ENCODE measurements at regions not wholly inside any gene's neighbourhood (a gene's known extent, or its start where the extent isn't known, plus 50 kb on each side); places are given as distances from the start of the nearest gene placed in this dataset.

- TF ChIP-seq POLR2AphosphoS5 (IDR thresholded peaks at IDR 0.05) (no peak), CTCF (IDR thresholded peaks at IDR 0.05 in 8 of 11, conservative IDR thresholded peaks at IDR 0.05 in 3 of 11) (no peak), POLR2A (IDR thresholded peaks at IDR 0.05) (no peak)
- DNase-seq = no peak
- no peak overlapping the region for H3K4me3 ChIP-seq
- H3K4me1 ChIP-seq = no peaks in the 10 kb centered on the region
- H3K27me3 ChIP-seq (replicated peaks in 1 of 7) = no peaks in the 10 kb centered on the region
- WGBS, 5 donors = 60 to 83% (median 72%) methylated on average over 1 of the region's 1 CpG
- no peak overlapping the region for H3K27ac ChIP-seq
- no peaks in the 10 kb centered on the region for H3K36me3 ChIP-seq
- H3K9me3 ChIP-seq = peaks cover 0 to 32% (median 18%) of the 10 kb centered on the region in 8 donors
- intact Hi-C loops (cut with DNase I; ENCODE audit: low total_unique reads) = no loop called here
Observed at GRCh38 chr10:107502229-107502985, 337.9 kb upstream of the SORCS1 start.

- Histone ChIP-seq H3K4me3 (no peak overlapping the region), H3K4me1 (no peaks in the 10 kb centered on the region), H3K36me3 (no peaks in the 10 kb centered on the region), H3K27ac (no peak overlapping the region), H3K9me3 (peaks cover 0 to 20% (median 8%) of the 10 kb centered on the region in 8 donors), H3K27me3 (replicated peaks in 1 of 7) (no peaks in the 10 kb centered on the region)
- intact Hi-C loops (cut with DNase I; ENCODE audit: low total_unique reads) = no loop called here
- TF ChIP-seq CTCF (IDR thresholded peaks at IDR 0.05 in 8 of 11, conservative IDR thresholded peaks at IDR 0.05 in 3 of 11) = no peak
- no peak for TF ChIP-seq POLR2AphosphoS5 (IDR thresholded peaks at IDR 0.05)
- TF ChIP-seq POLR2A (IDR thresholded peaks at IDR 0.05) = no peak
- DNase-seq = no peak
Observed at GRCh38 chr10:107498983-107499382, 334.5 kb upstream of the SORCS1 start.

- no peak for DNase-seq
- Histone ChIP-seq H3K27ac (no peak overlapping the region), H3K4me1 (no peaks in the 10 kb centered on the region), H3K4me3 (no peak overlapping the region), H3K27me3 (replicated peaks in 1 of 7) (no peaks in the 10 kb centered on the region), H3K9me3 (peaks cover 0 to 1% (median 0%) of the 10 kb centered on the region in 8 donors), H3K36me3 (no peaks in the 10 kb centered on the region)
- 44 to 68% (median 51%) methylated on average over 3 of the region's 3 CpGs for WGBS, 5 donors
- intact Hi-C loops (cut with DNase I; ENCODE audit: low total_unique reads) = no loop called here
- TF ChIP-seq POLR2A (IDR thresholded peaks at IDR 0.05) (no peak), POLR2AphosphoS5 (IDR thresholded peaks at IDR 0.05) (no peak), CTCF (IDR thresholded peaks at IDR 0.05 in 8 of 11, conservative IDR thresholded peaks at IDR 0.05 in 3 of 11) (no peak)
Observed at GRCh38 chr10:107497024-107497423, 332.5 kb upstream of the SORCS1 start.

- Histone ChIP-seq H3K4me3 (no peak overlapping the region), H3K27me3 (replicated peaks in 1 of 7) (no peaks in the 10 kb centered on the region), H3K36me3 (no peaks in the 10 kb centered on the region), H3K4me1 (no peaks in the 10 kb centered on the region), H3K9me3 (no peaks in the 10 kb centered on the region), H3K27ac (no peak overlapping the region)
- 31 to 86% (median 52%) methylated on average over 2 of the region's 2 CpGs for WGBS, 5 donors
- intact Hi-C loops (cut with DNase I; ENCODE audit: low total_unique reads) = no loop called here
- no peak for DNase-seq
- TF ChIP-seq POLR2AphosphoS5 (IDR thresholded peaks at IDR 0.05) (no peak), CTCF (IDR thresholded peaks at IDR 0.05 in 8 of 11, conservative IDR thresholded peaks at IDR 0.05 in 3 of 11) (no peak)
Observed at GRCh38 chr10:107496594-107496993, 332.1 kb upstream of the SORCS1 start.

All from spleen (tissue), 11 donors.